ENCODE measurements at regions not wholly inside any gene's neighbourhood (a gene's known extent, or its start where the extent isn't known, plus 50 kb on each side); places are given as distances from the start of the nearest gene placed in this dataset.
"Not testable (repeated sequence)": the region's sequence is repeated elsewhere in the genome, so short reads cannot be mapped to it uniquely, and the experiment has no call there.

DNA sequence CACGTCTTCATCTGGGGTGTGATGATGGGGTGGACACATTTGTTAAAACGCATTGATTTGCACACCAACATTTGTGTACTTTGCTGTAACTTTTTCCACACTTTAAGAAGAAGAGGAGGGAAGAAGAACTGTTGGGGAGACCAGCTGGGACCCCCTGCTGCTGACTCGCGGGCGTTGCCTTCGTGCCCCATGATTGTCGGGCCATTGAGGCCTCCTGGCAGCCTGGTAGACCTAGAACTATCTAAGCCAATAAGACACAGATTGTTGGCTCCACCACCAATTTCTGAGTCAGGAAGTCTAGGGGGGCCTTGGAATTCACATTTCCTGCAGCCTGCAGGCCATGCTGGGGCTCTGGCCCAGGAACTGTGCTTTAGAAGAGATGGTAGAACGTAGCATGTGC lies 105.5 kb downstream of the TNFRSF13B start:
- no peaks in the 10 kb centered on the region for H3K36me3 ChIP-seq (ENCODE audit: control insufficient read depth in 1 of 2, insufficient read depth in 2 of 2, low read length in 2 of 2)
- no peaks in the 10 kb centered on the region for H4K20me1 ChIP-seq (ENCODE audit: insufficient read depth)
- no peak overlapping the region for H2AFZ ChIP-seq (ENCODE audit: low read depth, low read length, poor library complexity, severe bottlenecking)
- no peaks in the 10 kb centered on the region for H3K9me3 ChIP-seq (ENCODE audit: control insufficient read depth in 1 of 2, insufficient read depth in 1 of 2, low read depth in 1 of 2, low read length in 2 of 2)
- peak overlapping the region; percentile 55 for H3K9ac ChIP-seq (ENCODE audit: low read length)
- H3K27me3 ChIP-seq (ENCODE audit: insufficient read depth, low read length), result no peaks in the 10 kb centered on the region
- RAD21 ChIA-PET (ENCODE audit: low non-redundant PET in 1 of 2, low total read pairs in 2 of 2, uncharacterized antibody in 2 of 2, unreplicated experiment in 2 of 2), result no interaction called here
- ATAC-seq, result no peak
- BruUV-seq (replicated peaks), result no TSS peak
- peak overlapping the region; percentile 50 for H3K4me2 ChIP-seq (ENCODE audit: low read length)
- TF ChIP-seq, protein P1, sequence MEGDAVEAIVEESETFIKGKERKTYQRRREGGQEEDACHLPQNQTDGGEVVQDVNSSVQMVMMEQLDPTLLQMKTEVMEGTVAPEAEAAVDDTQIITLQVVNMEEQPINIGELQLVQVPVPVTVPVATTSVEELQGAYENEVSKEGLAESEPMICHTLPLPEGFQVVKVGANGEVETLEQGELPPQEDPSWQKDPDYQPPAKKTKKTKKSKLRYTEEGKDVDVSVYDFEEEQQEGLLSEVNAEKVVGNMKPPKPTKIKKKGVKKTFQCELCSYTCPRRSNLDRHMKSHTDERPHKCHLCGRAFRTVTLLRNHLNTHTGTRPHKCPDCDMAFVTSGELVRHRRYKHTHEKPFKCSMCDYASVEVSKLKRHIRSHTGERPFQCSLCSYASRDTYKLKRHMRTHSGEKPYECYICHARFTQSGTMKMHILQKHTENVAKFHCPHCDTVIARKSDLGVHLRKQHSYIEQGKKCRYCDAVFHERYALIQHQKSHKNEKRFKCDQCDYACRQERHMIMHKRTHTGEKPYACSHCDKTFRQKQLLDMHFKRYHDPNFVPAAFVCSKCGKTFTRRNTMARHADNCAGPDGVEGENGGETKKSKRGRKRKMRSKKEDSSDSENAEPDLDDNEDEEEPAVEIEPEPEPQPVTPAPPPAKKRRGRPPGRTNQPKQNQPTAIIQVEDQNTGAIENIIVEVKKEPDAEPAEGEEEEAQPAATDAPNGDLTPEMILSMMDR (IDR thresholded peaks at IDR 0.05 in 2 of 3, conservative IDR thresholded peaks at IDR 0.05 in 1 of 3; ENCODE audit: borderline replicate concordance in 1 of 3, insufficient read depth in 1 of 3, low read depth in 2 of 3, low read length in 2 of 3), result no peak
- no peak for TF ChIP-seq ATF3 (IDR thresholded peaks at IDR 0.05)
- no peak for TF ChIP-seq FOSL1 (IDR thresholded peaks at IDR 0.05; ENCODE audit: low read depth)
- no peak for TF ChIP-seq EZH2phosphoT487 (IDR thresholded peaks at IDR 0.05; ENCODE audit: borderline replicate concordance)
- TF ChIP-seq ELF1 (IDR thresholded peaks at IDR 0.05; ENCODE audit: borderline replicate concordance, low read depth), result no peak
- no peak for TF ChIP-seq CEBPB (IDR thresholded peaks at IDR 0.05; ENCODE audit: low read depth)
- TF ChIP-seq ZNF274 (IDR thresholded peaks at IDR 0.05; ENCODE audit: low read depth, low read length), result no peak
- TF ChIP-seq SRF (IDR thresholded peaks at IDR 0.05; ENCODE audit: low read depth), result no peak
- no peak for TF ChIP-seq POLR2AphosphoS5 (IDR thresholded peaks at IDR 0.05; ENCODE audit: low read depth, low read length)
- TF ChIP-seq, protein P2, sequence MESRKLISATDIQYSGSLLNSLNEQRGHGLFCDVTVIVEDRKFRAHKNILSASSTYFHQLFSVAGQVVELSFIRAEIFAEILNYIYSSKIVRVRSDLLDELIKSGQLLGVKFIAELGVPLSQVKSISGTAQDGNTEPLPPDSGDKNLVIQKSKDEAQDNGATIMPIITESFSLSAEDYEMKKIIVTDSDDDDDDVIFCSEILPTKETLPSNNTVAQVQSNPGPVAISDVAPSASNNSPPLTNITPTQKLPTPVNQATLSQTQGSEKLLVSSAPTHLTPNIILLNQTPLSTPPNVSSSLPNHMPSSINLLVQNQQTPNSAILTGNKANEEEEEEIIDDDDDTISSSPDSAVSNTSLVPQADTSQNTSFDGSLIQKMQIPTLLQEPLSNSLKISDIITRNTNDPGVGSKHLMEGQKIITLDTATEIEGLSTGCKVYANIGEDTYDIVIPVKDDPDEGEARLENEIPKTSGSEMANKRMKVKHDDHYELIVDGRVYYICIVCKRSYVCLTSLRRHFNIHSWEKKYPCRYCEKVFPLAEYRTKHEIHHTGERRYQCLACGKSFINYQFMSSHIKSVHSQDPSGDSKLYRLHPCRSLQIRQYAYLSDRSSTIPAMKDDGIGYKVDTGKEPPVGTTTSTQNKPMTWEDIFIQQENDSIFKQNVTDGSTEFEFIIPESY (IDR thresholded peaks at IDR 0.05; ENCODE audit: extremely low read depth, insufficient replicate concordance, low read length), result no peak
- TF ChIP-seq CBX3 (IDR thresholded peaks at IDR 0.05; ENCODE audit: low read depth), result no peak
- no peak for TF ChIP-seq EZH2 (IDR thresholded peaks at IDR 0.05)
- no peak for TF ChIP-seq RAD21 (IDR thresholded peaks at IDR 0.05; ENCODE audit: low read depth)
- CTCF ChIA-PET, result no interaction called here
- POLR2A ChIA-PET, result no interaction called here
- no peak for DNase-seq (ENCODE audit: low read depth, low spot score)
- H3K4me3 ChIP-seq (replicated peaks in 1 of 2; ENCODE audit: low read depth in 1 of 2, low read length in 2 of 2), result no peak overlapping the region
- no peaks in the 10 kb centered on the region for H3K9me2 ChIP-seq (ENCODE audit: insufficient read depth)
- H3K4me1 ChIP-seq (ENCODE audit: control insufficient read depth in 1 of 2, insufficient read depth in 2 of 2, low read length in 2 of 2), result peaks cover 16 to 30% of the 10 kb centered on the region in 2 experiments
- H3K27ac ChIP-seq (ENCODE audit: low read depth, low read length), result peak overlapping the region; percentile 79
- H3K79me2 ChIP-seq (ENCODE audit: insufficient read depth, low read length), result no peaks in the 10 kb centered on the region
- intact Hi-C loops (cut with micrococcal nuclease), result no loop called here

- TSS peak; percentile 88 for BruUV-seq (replicated peaks)
- peak overlapping the region; percentile 50 for H3K4me2 ChIP-seq (ENCODE audit: low read length)
- H3K79me2 ChIP-seq (ENCODE audit: insufficient read depth, low read length); RAD21 ChIA-PET (ENCODE audit: low non-redundant PET in 1 of 2, low total read pairs in 2 of 2, uncharacterized antibody in 2 of 2, unreplicated experiment in 2 of 2); H3K27me3 ChIP-seq (ENCODE audit: insufficient read depth, low read length); H3K36me3 ChIP-seq (ENCODE audit: control insufficient read depth in 1 of 2, insufficient read depth in 2 of 2, low read length in 2 of 2); intact Hi-C loops (cut with micrococcal nuclease); CTCF ChIA-PET; H2AFZ ChIP-seq (ENCODE audit: low read depth, low read length, poor library complexity, severe bottlenecking); H3K9me2 ChIP-seq (ENCODE audit: insufficient read depth); H4K20me1 ChIP-seq (ENCODE audit: insufficient read depth); DNase-seq (ENCODE audit: low read depth, low spot score); H3K9me3 ChIP-seq (ENCODE audit: control insufficient read depth in 1 of 2, insufficient read depth in 1 of 2, low read depth in 1 of 2, low read length in 2 of 2); POLR2A ChIA-PET; H3K4me3 ChIP-seq (replicated peaks in 1 of 2; ENCODE audit: low read depth in 1 of 2, low read length in 2 of 2): not testable (repeated sequence)
- H3K4me1 ChIP-seq (ENCODE audit: control insufficient read depth in 1 of 2, insufficient read depth in 2 of 2, low read length in 2 of 2), result peaks cover 20 to 38% of the 10 kb centered on the region in 2 experiments
- ATAC-seq, result peak; percentile 24
- peak overlapping the region; percentile 55 for H3K9ac ChIP-seq (ENCODE audit: low read length)
- H3K27ac ChIP-seq (ENCODE audit: low read depth, low read length), result peak overlapping the region; percentile 79
Observed at GRCh38 chr17:16865704-16866103, 106.2 kb downstream of the TNFRSF13B start.

All from HCT116 (cell line).